GM18498 (cell line): ENCODE measurements at regions not wholly inside any gene's neighbourhood (a gene's known extent, or its start where the extent isn't known, plus 50 kb on each side); places are given as distances from the start of the nearest gene placed in this dataset.
"Not testable (repeated sequence)": the region's sequence is repeated elsewhere in the genome, so short reads cannot be mapped to it uniquely, and the experiment has no call there.

ENCODE experiments used
- ATAC-seq: cut with Tn5 transposase; IDR thresholded peaks from one replicate; pipeline ENCODE4 v1.9.1; 2021; ENCODE audit warnings: mild to moderate bottlenecking, moderate library complexity; ENCODE audit not compliant: unreplicated experiment

- ATAC-seq, result no peak
These were observed 62.6 kb downstream of the PLXNA1 start for GRCh38 chr3:127045435-127046045.

GRCh38 chr3:127046690-127047089 is 63.8 kb downstream of the PLXNA1 start:
- not testable (repeated sequence) for ATAC-seq

- ATAC-seq, result no peak
These were observed 66.5 kb downstream of the PLXNA1 start for GRCh38 chr3:127049393-127049792.

- ATAC-seq, result no peak
These were observed 67.8 kb downstream of the PLXNA1 start for GRCh38 chr3:127050733-127051132.

GRCh38 chr3:127052121-127052561 is 69.2 kb downstream of the PLXNA1 start:
- no peak for ATAC-seq

- ATAC-seq, result no peak
These were observed 70.1 kb downstream of the PLXNA1 start for GRCh38 chr3:127053026-127053425.

GRCh38 chr3:127053450-127053849 is 70.5 kb downstream of the PLXNA1 start:
- no peak for ATAC-seq

GRCh38 chr3:127053979-127054378 is 71.1 kb downstream of the PLXNA1 start:
- ATAC-seq, result no peak

GRCh38 chr3:127056281-127056680 is 73.4 kb downstream of the PLXNA1 start:
- no peak for ATAC-seq

GRCh38 chr3:127056976-127057375 is 74.1 kb downstream of the PLXNA1 start:
- ATAC-seq, result no peak

- no peak for ATAC-seq
These were observed 76.2 kb downstream of the PLXNA1 start for GRCh38 chr3:127059072-127059471.

- no peak for ATAC-seq
These were observed 78.7 kb downstream of the PLXNA1 start for GRCh38 chr3:127061641-127062040.

- ATAC-seq, result no peak
These were observed 80.0 kb downstream of the PLXNA1 start for GRCh38 chr3:127062926-127063325.

GRCh38 chr3:127063916-127064315 is 81.0 kb downstream of the PLXNA1 start:
- ATAC-seq, result no peak

- no peak for ATAC-seq
These were observed 81.6 kb downstream of the PLXNA1 start for GRCh38 chr3:127064391-127065137.

GRCh38 chr3:127065138-127065427 is 82.2 kb downstream of the PLXNA1 start:
- ATAC-seq, result no peak

- no peak for ATAC-seq
These were observed 82.8 kb downstream of the PLXNA1 start for GRCh38 chr3:127065561-127066290.

- no peak for ATAC-seq
These were observed 83.7 kb downstream of the PLXNA1 start for GRCh38 chr3:127066635-127067034.

GRCh38 chr3:127067116-127067910 is 84.4 kb downstream of the PLXNA1 start:
- no peak for ATAC-seq

- no peak for ATAC-seq
These were observed 85.3 kb downstream of the PLXNA1 start for GRCh38 chr3:127068111-127068810.

GRCh38 chr3:127068871-127069270 is 86.0 kb downstream of the PLXNA1 start:
- ATAC-seq, result no peak
